Embryonic facial prominence (tissue), 1 donor: ENCODE measurements at regions not wholly inside any gene's neighbourhood (a gene's known extent, or its start where the extent isn't known, plus 50 kb on each side); places are given as distances from the start of the nearest gene placed in this dataset.
"Not testable (repeated sequence)": the region's sequence is repeated elsewhere in the genome, so short reads cannot be mapped to it uniquely, and the experiment has no call there.

ENCODE experiments used
- DNase-seq: peaks from one replicate; pipeline ENCODE4 v3.0.0-alpha.2; 2016; ENCODE audit errors: extremely low spot score

GRCh38 chr6:62819640-62820039, 391.6 kb upstream of the FKBP1C start:
- DNase-seq, result no peak

GRCh38 chr6:62808565-62809293, 402.5 kb upstream of the FKBP1C start:
- DNase-seq, result no peak

- no peak for DNase-seq
Observed at GRCh38 chr6:62805431-62805830, 405.8 kb upstream of the FKBP1C start.

- no peak for DNase-seq
Observed at GRCh38 chr6:62803094-62803493, 408.2 kb upstream of the FKBP1C start.

- no peak for DNase-seq
Observed at GRCh38 chr6:62797190-62797589, 414.1 kb upstream of the FKBP1C start.

- no peak for DNase-seq
Observed at GRCh38 chr6:62775427-62776022, 435.7 kb upstream of the FKBP1C start.

- not testable (repeated sequence) for DNase-seq
Observed at GRCh38 chr6:62766174-62766573, 445.1 kb upstream of the FKBP1C start.

GRCh38 chr6:62764841-62765240, 446.4 kb upstream of the FKBP1C start:
- DNase-seq, result no peak

- DNase-seq, result no peak
Observed at GRCh38 chr6:62763125-62763912, 447.9 kb upstream of the FKBP1C start.

- DNase-seq, result no peak
Observed at GRCh38 chr6:62746968-62747367, 460.9 kb upstream of the KHDRBS2 start.

- DNase-seq, result no peak
Observed at GRCh38 chr6:62746161-62746560, 460.1 kb upstream of the KHDRBS2 start.

GRCh38 chr6:62740596-62740995, 454.6 kb upstream of the KHDRBS2 start:
- no peak for DNase-seq

GRCh38 chr6:62740171-62740570, 454.1 kb upstream of the KHDRBS2 start:
- DNase-seq, result no peak

GRCh38 chr6:62737792-62738191, 451.8 kb upstream of the KHDRBS2 start:
- DNase-seq, result no peak

- DNase-seq, result no peak
Observed at GRCh38 chr6:62721408-62721807, 435.4 kb upstream of the KHDRBS2 start.

- no peak for DNase-seq
Observed at GRCh38 chr6:62716719-62717118, 430.7 kb upstream of the KHDRBS2 start.

- no peak for DNase-seq
Observed at GRCh38 chr6:62714112-62714511, 428.1 kb upstream of the KHDRBS2 start.

GRCh38 chr6:62711750-62712149, 425.7 kb upstream of the KHDRBS2 start:
- DNase-seq, result no peak

- no peak for DNase-seq
Observed at GRCh38 chr6:62707914-62708313, 421.9 kb upstream of the KHDRBS2 start.

GRCh38 chr6:62707156-62707555, 421.1 kb upstream of the KHDRBS2 start:
- DNase-seq, result no peak

- DNase-seq, result no peak
Observed at GRCh38 chr6:62683063-62683462, 397.0 kb upstream of the KHDRBS2 start.

GRCh38 chr6:62681108-62681507, 395.1 kb upstream of the KHDRBS2 start:
- DNase-seq, result no peak

GRCh38 chr6:62672989-62673388, 387.0 kb upstream of the KHDRBS2 start:
- DNase-seq, result no peak
